ENCODE measurements at regions not wholly inside any gene's neighbourhood (a gene's known extent, or its start where the extent isn't known, plus 50 kb on each side); places are given as distances from the start of the nearest gene placed in this dataset.
"Not testable (repeated sequence)": the region's sequence is repeated elsewhere in the genome, so short reads cannot be mapped to it uniquely, and the experiment has no call there.

- DNase-seq: no peak
Measured at GRCh38 chr6:79431537-79431933, 105.7 kb downstream of the LCA5 start.

GRCh38 chr6:79430913-79431536 is 106.2 kb downstream of the LCA5 start:
- no peak for DNase-seq

GRCh38 chr6:79427721-79428120 is 109.5 kb downstream of the LCA5 start:
- DNase-seq: no peak

DNA sequence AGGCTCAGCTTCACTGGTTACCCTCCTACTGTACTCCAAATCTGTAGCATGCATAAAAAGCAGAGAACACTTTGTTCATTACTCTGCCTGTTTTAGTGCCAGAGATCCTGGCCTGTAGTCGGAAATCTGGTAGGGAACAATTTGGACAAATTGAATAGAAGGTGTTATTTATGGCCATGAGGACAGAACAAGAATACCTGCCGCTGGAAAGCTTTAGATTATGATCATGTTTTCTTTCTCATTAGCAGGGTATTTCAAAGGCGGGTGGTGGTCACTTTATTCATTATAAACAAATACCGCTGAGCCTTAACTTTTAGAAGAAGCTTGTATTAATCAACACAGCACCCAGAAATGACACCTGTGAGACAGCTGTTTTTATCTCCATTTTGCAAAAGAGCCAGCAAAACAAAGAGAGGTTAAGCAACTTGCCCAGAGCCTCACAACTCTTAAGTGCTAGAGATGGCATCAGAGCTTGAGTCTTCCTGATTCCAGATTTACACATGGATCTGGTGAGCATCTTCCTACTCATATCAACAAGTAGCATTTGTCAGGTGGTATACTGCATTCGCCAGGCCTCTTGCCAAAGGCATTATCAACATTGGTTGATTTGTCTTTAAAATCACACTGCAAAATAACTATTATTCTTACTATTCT is 110.5 kb downstream of the LCA5 start:
- DNase-seq: no peak

DNA sequence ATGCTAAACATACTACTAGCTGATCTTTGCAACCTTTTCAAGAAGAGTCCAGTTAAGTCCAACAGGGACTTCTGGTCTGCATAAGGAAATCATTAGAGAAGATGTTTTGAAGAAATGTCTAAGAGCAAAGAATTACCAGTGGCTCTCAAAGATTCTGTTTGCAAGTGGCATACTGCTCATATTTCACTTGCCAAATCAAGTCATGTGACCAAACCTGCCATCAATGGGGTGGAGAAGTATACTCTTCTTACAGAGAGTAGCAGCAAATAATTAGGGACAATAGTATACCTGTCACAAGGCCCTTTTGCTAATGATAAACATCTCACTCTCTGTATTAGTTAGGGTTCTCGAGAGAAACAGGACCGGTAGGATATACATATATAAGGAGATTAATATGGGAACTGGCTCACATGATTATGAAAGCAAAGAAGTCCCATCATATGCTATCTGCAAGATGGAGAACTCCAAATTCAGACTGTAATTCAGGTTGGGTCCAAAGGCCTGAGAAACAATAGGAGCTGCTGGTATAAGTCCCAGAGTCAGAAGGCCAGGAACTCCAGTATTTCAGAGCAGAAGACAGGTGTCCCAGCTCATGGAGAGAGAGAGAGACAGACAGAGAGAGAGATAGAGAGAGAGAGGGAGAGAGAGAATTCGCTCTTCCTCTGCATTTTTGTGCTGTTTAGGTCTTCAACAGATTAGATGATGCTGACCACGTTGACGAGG is 111.5 kb downstream of the LCA5 start:
- DNase-seq: no peak

GRCh38 chr6:79423216-79423615 is 114.0 kb downstream of the LCA5 start:
- no peak for DNase-seq

- no peak for DNase-seq
Measured at GRCh38 chr6:79422666-79423065, 114.6 kb downstream of the LCA5 start.

GRCh38 chr6:79421707-79422484 is 115.3 kb downstream of the LCA5 start:
- DNase-seq: peak; percentile 83

GRCh38 chr6:79421001-79421411 is 116.2 kb downstream of the LCA5 start:
- no peak for DNase-seq

GRCh38 chr6:79420054-79420453 is 117.2 kb downstream of the LCA5 start:
- peak; percentile 14 for DNase-seq

DNA sequence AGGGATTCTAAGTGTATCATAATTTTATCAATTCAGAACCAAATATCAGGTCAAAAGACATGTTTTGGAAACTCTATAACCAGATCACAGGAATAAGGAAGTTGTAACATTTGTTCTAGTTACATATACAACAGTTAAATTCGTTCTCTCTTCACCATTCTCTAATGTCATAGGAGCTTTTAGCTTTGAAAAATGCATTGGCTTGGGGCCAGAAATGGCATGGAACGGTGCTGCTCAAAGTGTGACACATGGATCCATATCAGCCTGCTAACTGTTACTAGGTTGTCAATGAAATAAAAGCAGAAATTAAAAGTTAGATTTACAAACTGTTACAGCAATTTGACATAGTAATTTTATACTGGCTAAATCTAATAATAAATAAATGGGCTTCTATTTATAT is 120.3 kb downstream of the LCA5 start:
- DNase-seq: no peak

GRCh38 chr6:79413562-79414002 is 123.6 kb downstream of the LCA5 start:
- no peak for DNase-seq

GRCh38 chr6:79410806-79411205 is 126.4 kb downstream of the LCA5 start:
- DNase-seq: no peak

- DNase-seq: no peak
Measured at GRCh38 chr6:79408256-79408974, 128.8 kb downstream of the LCA5 start.

DNA sequence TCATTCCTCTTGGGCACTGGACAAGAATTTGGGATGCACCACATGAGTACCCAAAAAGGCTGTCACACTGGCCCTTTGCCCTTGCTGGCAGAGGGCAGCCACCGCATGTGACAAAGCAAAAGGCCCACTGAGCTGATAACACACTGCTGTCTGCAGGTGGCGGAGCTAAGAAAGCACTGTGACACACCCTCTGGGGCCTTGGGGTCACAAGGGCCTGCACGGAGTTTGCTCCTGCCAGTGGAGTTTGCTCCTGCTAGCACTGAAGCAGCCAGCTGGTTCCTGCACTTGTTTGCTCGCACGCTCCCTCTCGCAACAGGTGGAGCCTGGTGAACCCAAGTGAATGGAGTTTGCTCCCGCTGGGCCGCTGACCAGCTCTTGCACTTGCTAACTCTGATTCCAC is 132.6 kb downstream of the LCA5 start:
- no peak for DNase-seq

GRCh38 chr6:79404261-79404660 is 133.0 kb downstream of the LCA5 start:
- no peak for DNase-seq

DNA sequence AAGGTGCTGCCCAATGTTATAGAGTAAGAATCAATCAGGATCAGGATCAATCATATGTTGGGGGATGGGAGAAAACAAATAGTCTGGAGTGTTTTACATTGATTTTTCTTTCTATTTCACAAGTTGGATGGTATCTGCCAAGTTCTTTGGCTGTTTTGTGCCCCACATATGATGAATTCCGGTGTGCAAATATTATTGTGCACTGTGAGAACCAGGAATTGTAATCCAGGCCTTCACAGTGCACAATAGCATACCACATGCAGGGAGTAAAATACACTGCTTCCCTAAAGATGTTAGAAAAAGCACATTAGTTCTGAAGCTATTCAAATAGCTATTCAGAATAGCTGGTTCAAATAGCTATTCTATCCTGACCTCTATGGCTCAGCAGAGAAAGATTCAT is 133.7 kb downstream of the LCA5 start:
- DNase-seq: no peak

DNA sequence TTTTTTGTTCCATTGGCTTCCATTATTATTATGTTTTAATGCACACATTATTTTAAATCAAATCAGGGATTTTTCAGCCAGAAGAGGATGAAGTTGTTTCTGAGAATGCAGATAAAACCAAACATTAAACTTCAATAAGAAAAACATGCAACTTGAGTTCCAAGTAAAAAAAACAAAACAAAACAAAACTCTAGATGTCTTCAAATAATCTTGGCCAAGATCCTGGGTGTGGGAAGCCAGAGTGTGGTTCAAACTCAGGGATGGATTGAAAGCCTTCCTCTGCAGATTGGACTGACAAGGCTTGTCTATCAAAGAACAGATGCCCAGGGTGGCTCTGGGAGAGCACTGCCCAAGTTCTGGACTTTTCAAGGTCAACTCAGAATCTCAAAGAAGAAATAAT is 134.1 kb downstream of the LCA5 start:
- DNase-seq: no peak

DNA sequence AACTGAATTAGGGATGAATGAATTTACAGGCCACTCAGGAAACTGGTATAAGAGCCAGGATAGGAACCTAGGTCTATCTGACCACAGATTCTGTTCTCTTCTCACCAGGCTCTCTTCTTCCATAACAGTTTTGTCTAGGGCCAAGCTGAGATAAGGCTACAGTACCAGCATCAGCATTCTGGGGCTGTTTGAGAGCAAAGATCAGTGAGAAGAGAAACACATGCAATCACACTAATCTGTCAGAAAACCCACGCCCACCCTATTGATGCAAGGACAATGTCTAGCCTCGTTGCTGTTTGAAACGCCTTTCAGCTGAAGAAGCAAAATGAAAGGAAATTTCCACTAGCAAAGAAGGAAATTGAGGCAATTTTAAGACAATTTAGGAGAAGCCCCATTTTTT is 137.7 kb downstream of the LCA5 start:
- DNase-seq: no peak

DNA sequence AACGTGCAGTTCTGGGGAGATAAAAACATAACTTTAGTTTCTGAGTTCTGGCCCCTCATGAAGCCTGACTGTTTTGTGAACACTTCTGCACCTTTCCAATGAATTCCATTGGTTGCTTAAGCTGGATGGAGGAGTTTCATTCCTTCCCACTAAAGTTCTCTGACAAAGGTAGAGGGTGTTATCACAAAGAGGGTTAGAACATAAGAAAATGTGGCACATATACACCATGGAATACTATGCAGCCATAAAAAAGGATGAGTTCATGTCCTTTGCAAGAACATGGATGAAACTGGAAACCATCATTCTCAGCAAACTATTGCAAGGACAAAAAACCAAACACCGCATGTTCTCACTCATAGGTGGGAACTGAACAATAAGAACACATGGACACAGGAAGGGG is 138.6 kb downstream of the LCA5 start:
- DNase-seq: not testable (repeated sequence)

- no peak for DNase-seq
Measured at GRCh38 chr6:79396625-79397024, 140.6 kb downstream of the LCA5 start.

GRCh38 chr6:79394690-79395089 is 142.5 kb downstream of the LCA5 start:
- DNase-seq: no peak

GRCh38 chr6:79392094-79392493 is 145.1 kb downstream of the LCA5 start:
- no peak for DNase-seq
